MCF 10A (cell line): ENCODE measurements at regions not wholly inside any gene's neighbourhood (a gene's known extent, or its start where the extent isn't known, plus 50 kb on each side); places are given as distances from the start of the nearest gene placed in this dataset.

Experiments used
- BruUV-seq: library from RNA; stranded (reverse); fragments of 400-500 nt; replicated peaks from 2 replicates; lab custom pipeline; 2021; lab: Mats Ljungman, UMichigan
- CTCF ChIA-PET: fragments of 300-600 bp; sonication (Branson Sonifier 250); formaldehyde crosslinking; extraction: SDS; loops from one replicate; lab custom pipeline; 2021; ENCODE audit warnings: antibody characterized with exemption, inconsistent platforms; lab: Yijun Ruan, JAX
- POLR2A ChIA-PET: fragments of 300-600, 350-650 bp; sonication (Branson Sonifier 250); formaldehyde crosslinking; extraction: SDS; loops from one replicate; lab custom pipeline; 2020; ENCODE audit warnings: antibody characterized with exemption, inconsistent platforms; lab: Yijun Ruan, JAX
- DNase-seq: peaks from one replicate; pipeline ENCODE4 v3.0.0-alpha.2; 2018; ENCODE audit not compliant: unreplicated experiment
- H3K27ac Mint-ChIP-seq: one replicate; pipeline ENCODE4 v1.8.0; 2022; ENCODE audit warnings: mild to moderate bottlenecking, low read depth, mixed read lengths; ENCODE audit not compliant: unreplicated experiment
- H3K27me3 Mint-ChIP-seq: one replicate; pipeline ENCODE4 v1.8.0; 2022; ENCODE audit warnings: mixed read lengths; ENCODE audit not compliant: insufficient read depth, unreplicated experiment
- H3K36me3 Mint-ChIP-seq: one replicate; pipeline ENCODE4 v1.8.0; 2022; ENCODE audit warnings: mild to moderate bottlenecking, moderate library complexity, mixed read lengths; ENCODE audit not compliant: insufficient read depth, unreplicated experiment
- H3K4me1 Mint-ChIP-seq: one replicate; pipeline ENCODE4 v1.8.0; 2022; ENCODE audit warnings: mixed read lengths; ENCODE audit not compliant: insufficient read depth, unreplicated experiment
- H3K4me3 Mint-ChIP-seq: one replicate; pipeline ENCODE4 v1.8.0; 2022; ENCODE audit warnings: mild to moderate bottlenecking, moderate library complexity, mixed read lengths; ENCODE audit not compliant: unreplicated experiment
- H3K9me3 Mint-ChIP-seq: one replicate; pipeline ENCODE4 v1.8.0; 2022; ENCODE audit warnings: mixed read lengths; ENCODE audit not compliant: unreplicated experiment
- intact Hi-C: fragments of 100-400 bp; cut with micrococcal nuclease; formaldehyde crosslinking; loops from 2 replicates; pipeline ENCODE4 v1.14.1; 2022
- TF ChIP-seq, protein P1 (sequence below): fragments of 200-600 bp; IDR thresholded peaks from one replicate; pipeline ENCODE4 v1.8.0; 2022; ENCODE audit warnings: antibody characterized with exemption, mild to moderate bottlenecking; ENCODE audit not compliant: unreplicated experiment

DNA sequence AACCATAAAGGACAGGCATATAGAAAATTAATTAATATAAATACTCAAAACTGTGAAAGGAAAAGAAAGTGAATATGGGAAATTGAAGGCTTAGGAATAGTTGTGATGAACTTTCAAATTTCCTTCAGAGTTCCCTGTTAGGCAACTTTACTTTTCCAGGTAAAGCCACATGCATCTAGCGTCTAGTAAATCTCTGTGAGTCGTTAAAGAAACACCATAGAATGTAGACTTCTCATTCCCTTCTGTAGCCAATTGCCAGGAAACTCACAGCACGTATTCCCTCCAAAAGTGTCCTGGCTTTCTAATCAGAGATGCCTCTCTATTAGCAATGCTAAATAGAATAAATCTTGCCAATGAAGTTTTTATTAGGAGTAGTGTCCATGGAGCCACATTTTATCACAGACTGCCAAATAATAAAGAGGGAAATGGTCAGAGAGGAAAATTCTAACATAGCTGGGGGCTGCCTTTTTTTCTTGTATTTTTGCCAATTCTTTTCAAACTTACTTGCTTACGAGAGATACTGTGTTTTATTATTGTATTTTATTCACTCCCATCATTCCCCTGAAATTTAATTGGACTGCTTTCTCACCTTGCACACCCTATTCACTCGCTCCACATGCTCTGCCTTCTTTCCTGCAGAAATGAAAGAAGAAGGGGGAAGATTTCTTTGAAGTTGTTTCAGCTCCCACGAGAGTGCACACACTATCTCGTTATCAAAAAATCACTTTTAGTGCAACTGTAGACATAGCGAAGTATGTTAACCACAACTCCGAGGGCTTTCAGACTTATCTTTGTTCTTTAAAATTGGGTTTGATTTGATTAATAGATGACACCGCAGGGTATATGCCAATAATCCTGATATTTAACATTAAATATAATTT, 439.0 kb downstream of the CSNK1G3 start:
- ChIA-PET POLR2A (interaction anchor here (0.7 to 1.6 kb wide), 3 partner anchors 34 to 1231 kb away, joined by 3 to 4 read pairs (median 3); no protein-coding TSS in a partner anchor), CTCF (interaction anchor here (0.7 kb wide), 1 partner anchor 148 kb away, joined by 3 read pairs; no protein-coding TSS in a partner anchor)
- Mint-ChIP-seq H3K36me3 (no peaks in the 10 kb centered on the region), H3K9me3 (peaks cover 6% of the 10 kb centered on the region), H3K27ac (peak overlapping the region; percentile 33), H3K4me3 (no peak overlapping the region), H3K4me1 (peaks cover 29% of the 10 kb centered on the region), H3K27me3 (no peaks in the 10 kb centered on the region)
- no TSS peak for BruUV-seq
- peak; percentile 27 for DNase-seq
- intact Hi-C loops = loop anchor here (5.0 kb wide), 2 partner anchors 111 to 791 kb away; no protein-coding TSS in a partner anchor
- TF ChIP-seq, protein P1, sequence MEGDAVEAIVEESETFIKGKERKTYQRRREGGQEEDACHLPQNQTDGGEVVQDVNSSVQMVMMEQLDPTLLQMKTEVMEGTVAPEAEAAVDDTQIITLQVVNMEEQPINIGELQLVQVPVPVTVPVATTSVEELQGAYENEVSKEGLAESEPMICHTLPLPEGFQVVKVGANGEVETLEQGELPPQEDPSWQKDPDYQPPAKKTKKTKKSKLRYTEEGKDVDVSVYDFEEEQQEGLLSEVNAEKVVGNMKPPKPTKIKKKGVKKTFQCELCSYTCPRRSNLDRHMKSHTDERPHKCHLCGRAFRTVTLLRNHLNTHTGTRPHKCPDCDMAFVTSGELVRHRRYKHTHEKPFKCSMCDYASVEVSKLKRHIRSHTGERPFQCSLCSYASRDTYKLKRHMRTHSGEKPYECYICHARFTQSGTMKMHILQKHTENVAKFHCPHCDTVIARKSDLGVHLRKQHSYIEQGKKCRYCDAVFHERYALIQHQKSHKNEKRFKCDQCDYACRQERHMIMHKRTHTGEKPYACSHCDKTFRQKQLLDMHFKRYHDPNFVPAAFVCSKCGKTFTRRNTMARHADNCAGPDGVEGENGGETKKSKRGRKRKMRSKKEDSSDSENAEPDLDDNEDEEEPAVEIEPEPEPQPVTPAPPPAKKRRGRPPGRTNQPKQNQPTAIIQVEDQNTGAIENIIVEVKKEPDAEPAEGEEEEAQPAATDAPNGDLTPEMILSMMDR = no peak

DNA sequence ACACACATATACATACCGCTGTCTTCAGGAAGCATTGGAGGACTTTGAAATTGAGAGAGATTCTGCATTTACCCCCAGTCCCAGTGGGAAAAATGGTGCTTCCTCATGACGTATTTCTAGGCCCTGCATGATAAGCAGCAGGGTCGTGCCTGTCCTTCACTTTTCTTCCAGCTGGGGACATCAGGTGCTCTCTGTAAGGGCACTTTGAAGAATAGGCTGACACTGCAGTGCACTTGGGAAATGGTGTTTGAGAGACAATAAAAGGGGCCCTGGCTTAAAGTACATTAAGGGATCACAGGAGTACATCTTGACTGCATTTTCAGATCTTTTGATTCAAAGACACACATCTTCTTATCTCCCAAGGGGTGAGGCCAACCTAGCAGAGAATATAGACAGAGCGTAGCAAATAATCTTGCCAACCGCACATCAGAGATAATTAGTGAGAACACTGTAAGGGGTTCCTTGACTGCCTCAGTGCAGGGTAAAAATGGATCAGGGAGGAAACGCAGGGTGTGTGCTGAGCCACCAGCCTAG, 437.9 kb downstream of the CSNK1G3 start:
- H3K4me1 Mint-ChIP-seq = peaks cover 29% of the 10 kb centered on the region
- BruUV-seq = no TSS peak
- no peak overlapping the region for H3K27ac Mint-ChIP-seq
- TF ChIP-seq, protein P1 = no peak
- H3K4me3 Mint-ChIP-seq = no peak overlapping the region
- ChIA-PET POLR2A (no interaction called here), CTCF (no interaction called here)
- no peaks in the 10 kb centered on the region for H3K27me3 Mint-ChIP-seq
- no peak for DNase-seq
- intact Hi-C loops = loop anchor here (5.0 kb wide), 2 partner anchors 112 to 792 kb away; no protein-coding TSS in a partner anchor
- no peaks in the 10 kb centered on the region for H3K36me3 Mint-ChIP-seq
- H3K9me3 Mint-ChIP-seq = no peaks in the 10 kb centered on the region

DNA sequence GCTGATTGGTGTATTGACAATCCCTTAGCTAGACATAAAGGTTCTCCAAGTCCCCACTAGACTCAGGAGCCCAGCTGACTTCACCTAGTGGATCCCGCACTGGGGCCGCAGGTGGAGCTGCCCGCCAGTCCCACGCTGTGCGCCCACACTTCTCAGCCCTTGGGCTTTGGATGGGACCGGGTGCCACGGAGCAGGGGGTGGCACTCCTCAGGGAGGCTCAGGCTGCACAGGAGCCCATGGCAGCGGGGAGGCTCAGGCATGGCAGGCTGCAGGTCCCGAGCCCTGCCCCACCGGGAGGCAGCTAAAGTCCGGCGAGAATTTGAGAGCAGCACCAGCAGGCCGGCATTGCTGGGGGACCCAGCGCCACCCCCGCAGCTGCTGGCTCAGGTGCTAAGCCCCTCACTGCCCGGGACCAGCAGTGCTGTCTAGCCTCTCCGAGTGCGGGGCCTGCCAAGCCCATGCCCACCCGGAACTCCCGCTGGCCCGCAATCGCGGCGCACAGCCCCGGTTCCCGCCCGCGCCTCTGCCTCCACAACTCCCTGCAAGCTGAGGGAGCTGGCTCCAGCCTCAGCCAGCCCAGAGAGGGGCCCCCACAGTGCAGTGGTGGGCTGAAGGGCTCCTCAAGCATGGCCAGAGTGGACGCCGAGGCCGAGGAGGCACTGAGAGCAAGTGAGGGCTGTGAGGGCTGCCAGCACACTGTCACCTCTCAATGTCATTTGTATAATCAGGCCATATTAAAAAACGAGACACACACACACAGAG, 437.2 kb downstream of the CSNK1G3 start:
- ChIA-PET POLR2A (no interaction called here), CTCF (interaction anchor here (0.6 to 0.7 kb wide), 2 partner anchors 217 to 693 kb away, joined by 3 read pairs; no protein-coding TSS in a partner anchor)
- H3K27me3 Mint-ChIP-seq = no peaks in the 10 kb centered on the region
- H3K27ac Mint-ChIP-seq = no peak overlapping the region
- intact Hi-C loops = no loop called here
- no peaks in the 10 kb centered on the region for H3K9me3 Mint-ChIP-seq
- BruUV-seq = no TSS peak
- no peaks in the 10 kb centered on the region for H3K36me3 Mint-ChIP-seq
- no peak for DNase-seq
- peaks cover 29% of the 10 kb centered on the region for H3K4me1 Mint-ChIP-seq
- no peak overlapping the region for H3K4me3 Mint-ChIP-seq
- TF ChIP-seq, protein P1 = no peak
